A172 (cell line): ENCODE measurements at regions not wholly inside any gene's neighbourhood (a gene's known extent, or its start where the extent isn't known, plus 50 kb on each side); places are given as distances from the start of the nearest gene placed in this dataset.
A peak's percentile ranks its signal among the peaks of the same experiment; 100 is the strongest.
"Not testable (repeated sequence)": the region's sequence is repeated elsewhere in the genome, so short reads cannot be mapped to it uniquely, and the experiment has no call there.

Source experiments
- DNase-seq: peaks from one replicate; pipeline ENCODE4 v3.0.0-alpha.2; 2015; ENCODE audit warnings: low spot score

GRCh38 chr11:67940440-67940839, 63.5 kb downstream of the UNC93B1 start:
- DNase-seq: not testable (repeated sequence)

GRCh38 chr11:67938964-67939363, 64.9 kb downstream of the UNC93B1 start:
- DNase-seq: not testable (repeated sequence)

GRCh38 chr11:67938371-67938770, 65.5 kb downstream of the UNC93B1 start:
- DNase-seq: not testable (repeated sequence)

- DNase-seq: not testable (repeated sequence)
Observed at GRCh38 chr11:67923565-67923964, 80.3 kb downstream of the UNC93B1 start.

- DNase-seq: not testable (repeated sequence)
Observed at GRCh38 chr11:67920546-67920945, 83.4 kb downstream of the UNC93B1 start.

- DNase-seq: not testable (repeated sequence)
Observed at GRCh38 chr11:67912184-67912583, 91.7 kb downstream of the UNC93B1 start.

GRCh38 chr11:67911211-67911610, 92.7 kb downstream of the UNC93B1 start:
- DNase-seq: not testable (repeated sequence)

- not testable (repeated sequence) for DNase-seq
Observed at GRCh38 chr11:67910803-67911202, 93.1 kb downstream of the UNC93B1 start.

- DNase-seq: not testable (repeated sequence)
Observed at GRCh38 chr11:67906969-67907368, 96.9 kb downstream of the UNC93B1 start.

- DNase-seq: peak; percentile 47
Observed at GRCh38 chr11:67899462-67899861, 104.4 kb downstream of the UNC93B1 start.

- not testable (repeated sequence) for DNase-seq
Observed at GRCh38 chr11:67893487-67893886, 110.4 kb downstream of the UNC93B1 start.

GRCh38 chr11:67889646-67890045, 114.3 kb downstream of the UNC93B1 start:
- not testable (repeated sequence) for DNase-seq

- not testable (repeated sequence) for DNase-seq
Observed at GRCh38 chr11:67888056-67888455, 115.8 kb downstream of the UNC93B1 start.

- DNase-seq: not testable (repeated sequence)
Observed at GRCh38 chr11:67886672-67887071, 117.2 kb downstream of the UNC93B1 start.

GRCh38 chr11:67886207-67886606, 117.7 kb downstream of the UNC93B1 start:
- DNase-seq: not testable (repeated sequence)

GRCh38 chr11:67885574-67885973, 118.3 kb downstream of the UNC93B1 start:
- not testable (repeated sequence) for DNase-seq

GRCh38 chr11:67884761-67885558, 118.9 kb downstream of the UNC93B1 start:
- not testable (repeated sequence) for DNase-seq

- not testable (repeated sequence) for DNase-seq
Observed at GRCh38 chr11:67884073-67884757, 119.7 kb downstream of the UNC93B1 start.

- DNase-seq: not testable (repeated sequence)
Observed at GRCh38 chr11:67882304-67882703, 121.6 kb downstream of the UNC93B1 start.

- not testable (repeated sequence) for DNase-seq
Observed at GRCh38 chr11:67881836-67882235, 122.1 kb downstream of the UNC93B1 start.

- DNase-seq: not testable (repeated sequence)
Observed at GRCh38 chr11:67880594-67881196, 123.2 kb downstream of the UNC93B1 start.

- not testable (repeated sequence) for DNase-seq
Observed at GRCh38 chr11:67878666-67879065, 125.2 kb downstream of the UNC93B1 start.
